HCT116 (cell line): ENCODE measurements at regions not wholly inside any gene's neighbourhood (a gene's known extent, or its start where the extent isn't known, plus 50 kb on each side); places are given as distances from the start of the nearest gene placed in this dataset.

Source experiments
- CEBPB ChIP-seq: IDR thresholded peaks from 2 replicates; pipeline ENCODE4 v1.6.1; 2012; ENCODE audit warnings: low read depth
- ELF1 ChIP-seq: IDR thresholded peaks from 2 replicates; pipeline ENCODE4 v1.6.1; 2012; ENCODE audit warnings: low read depth, borderline replicate concordance
- EZH2 ChIP-seq: fragments of 200-600 bp; sonication (generic); IDR thresholded peaks from 2 replicates; pipeline ENCODE4 v1.6.1; 2017; ENCODE audit warnings: antibody characterized with exemption, mixed run types
- EZH2phosphoT487 ChIP-seq: fragments of 200-600 bp; IDR thresholded peaks from 2 replicates; pipeline ENCODE4 v1.6.1; 2018; ENCODE audit warnings: antibody characterized with exemption, borderline replicate concordance
- POLR2A ChIP-seq: IDR thresholded peaks from 2 replicates; pipeline ENCODE4 v1.7.0; 2011; ENCODE audit warnings: borderline replicate concordance; ENCODE audit not compliant: insufficient read depth, insufficient read length; ENCODE audit errors: extremely low read depth
- RAD21 ChIP-seq: IDR thresholded peaks from 2 replicates; pipeline ENCODE4 v1.6.1; 2012; ENCODE audit warnings: low read depth, mild to moderate bottlenecking
- SIN3A ChIP-seq: IDR thresholded peaks from 2 replicates; pipeline ENCODE4 v1.6.1; 2012; ENCODE audit warnings: low read depth
- SP1 ChIP-seq: IDR thresholded peaks from 2 replicates; pipeline ENCODE4 v1.6.1; 2012; ENCODE audit warnings: low read depth
- SRF ChIP-seq: IDR thresholded peaks from 2 replicates; pipeline ENCODE4 v1.6.1; 2012; ENCODE audit warnings: low read depth
- YY1 ChIP-seq: IDR thresholded peaks from 2 replicates; pipeline ENCODE4 v1.6.1; 2011; ENCODE audit warnings: low read length, low read depth, moderate library complexity, mild to moderate bottlenecking; ENCODE audit not compliant: insufficient replicate concordance; ENCODE audit errors: extremely low read depth
- TF ChIP-seq, protein P1 (sequence below), 3 experiments: fragments of 200-600 bp in 1 of 3; sonication (generic) in 1 of 3; IDR thresholded peaks in 2 of 3; conservative IDR thresholded peaks in 1 of 3; 2 replicates each; pipeline ENCODE4 v1.5.1; 2012 to 2017; ENCODE audit warnings: low read depth in 2 of 3, low read length in 2 of 3, antibody characterized with exemption in 1 of 3, borderline replicate concordance in 1 of 3, control low read depth in 1 of 3, mild to moderate bottlenecking in 1 of 3, mixed read lengths in 1 of 3, mixed run types in 1 of 3, moderate library complexity in 1 of 3; ENCODE audit not compliant: insufficient read depth in 1 of 3
- TF ChIP-seq, protein P2 (sequence below): IDR thresholded peaks from 2 replicates; pipeline ENCODE4 v1.6.1; 2012
- TF ChIP-seq, protein P3 (sequence below): IDR thresholded peaks from 2 replicates; pipeline ENCODE4 v1.6.1; 2012; ENCODE audit warnings: low read depth
- TF ChIP-seq, protein P4 (sequence below): IDR thresholded peaks from 2 replicates; pipeline ENCODE4 v1.6.1; 2011; ENCODE audit warnings: mild to moderate bottlenecking, low read length, moderate library complexity; ENCODE audit not compliant: insufficient replicate concordance; ENCODE audit errors: extremely low read depth

DNA sequence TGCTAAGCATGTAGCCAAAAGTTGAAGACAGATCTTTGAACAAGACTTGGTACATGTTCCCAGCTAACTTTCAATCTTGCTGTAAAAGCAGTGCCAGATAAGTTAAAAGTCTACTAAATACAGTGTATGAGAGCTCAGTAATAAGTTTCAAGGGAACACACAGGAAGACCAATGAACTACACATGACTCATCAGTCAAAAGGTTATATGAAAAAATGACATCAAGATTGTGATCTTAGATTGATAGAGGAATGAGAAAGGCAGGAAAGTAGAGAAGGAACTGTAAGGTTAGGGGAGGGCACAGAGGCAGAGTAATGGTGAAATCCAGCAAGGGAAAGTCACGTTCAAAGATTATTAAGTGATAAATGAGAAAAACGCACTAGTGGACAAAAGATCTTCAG lies 249.9 kb upstream of the FLRT2 start:
- TF ChIP-seq, protein P1, sequence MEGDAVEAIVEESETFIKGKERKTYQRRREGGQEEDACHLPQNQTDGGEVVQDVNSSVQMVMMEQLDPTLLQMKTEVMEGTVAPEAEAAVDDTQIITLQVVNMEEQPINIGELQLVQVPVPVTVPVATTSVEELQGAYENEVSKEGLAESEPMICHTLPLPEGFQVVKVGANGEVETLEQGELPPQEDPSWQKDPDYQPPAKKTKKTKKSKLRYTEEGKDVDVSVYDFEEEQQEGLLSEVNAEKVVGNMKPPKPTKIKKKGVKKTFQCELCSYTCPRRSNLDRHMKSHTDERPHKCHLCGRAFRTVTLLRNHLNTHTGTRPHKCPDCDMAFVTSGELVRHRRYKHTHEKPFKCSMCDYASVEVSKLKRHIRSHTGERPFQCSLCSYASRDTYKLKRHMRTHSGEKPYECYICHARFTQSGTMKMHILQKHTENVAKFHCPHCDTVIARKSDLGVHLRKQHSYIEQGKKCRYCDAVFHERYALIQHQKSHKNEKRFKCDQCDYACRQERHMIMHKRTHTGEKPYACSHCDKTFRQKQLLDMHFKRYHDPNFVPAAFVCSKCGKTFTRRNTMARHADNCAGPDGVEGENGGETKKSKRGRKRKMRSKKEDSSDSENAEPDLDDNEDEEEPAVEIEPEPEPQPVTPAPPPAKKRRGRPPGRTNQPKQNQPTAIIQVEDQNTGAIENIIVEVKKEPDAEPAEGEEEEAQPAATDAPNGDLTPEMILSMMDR (IDR thresholded peaks at IDR 0.05 in 2 of 3, conservative IDR thresholded peaks at IDR 0.05 in 1 of 3; ENCODE audit: borderline replicate concordance in 1 of 3, insufficient read depth in 1 of 3, low read depth in 2 of 3, low read length in 2 of 3) = no peak
- TF ChIP-seq, protein P2, sequence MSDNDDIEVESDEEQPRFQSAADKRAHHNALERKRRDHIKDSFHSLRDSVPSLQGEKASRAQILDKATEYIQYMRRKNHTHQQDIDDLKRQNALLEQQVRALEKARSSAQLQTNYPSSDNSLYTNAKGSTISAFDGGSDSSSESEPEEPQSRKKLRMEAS = no peak
- TF ChIP-seq YY1 (no peak), ELF1 (no peak), SIN3A (no peak), SRF (no peak), EZH2phosphoT487 (no peak), RAD21 (no peak), POLR2A (no peak), CEBPB (no peak), SP1 (no peak), EZH2 (no peak)
- TF ChIP-seq, protein P3, sequence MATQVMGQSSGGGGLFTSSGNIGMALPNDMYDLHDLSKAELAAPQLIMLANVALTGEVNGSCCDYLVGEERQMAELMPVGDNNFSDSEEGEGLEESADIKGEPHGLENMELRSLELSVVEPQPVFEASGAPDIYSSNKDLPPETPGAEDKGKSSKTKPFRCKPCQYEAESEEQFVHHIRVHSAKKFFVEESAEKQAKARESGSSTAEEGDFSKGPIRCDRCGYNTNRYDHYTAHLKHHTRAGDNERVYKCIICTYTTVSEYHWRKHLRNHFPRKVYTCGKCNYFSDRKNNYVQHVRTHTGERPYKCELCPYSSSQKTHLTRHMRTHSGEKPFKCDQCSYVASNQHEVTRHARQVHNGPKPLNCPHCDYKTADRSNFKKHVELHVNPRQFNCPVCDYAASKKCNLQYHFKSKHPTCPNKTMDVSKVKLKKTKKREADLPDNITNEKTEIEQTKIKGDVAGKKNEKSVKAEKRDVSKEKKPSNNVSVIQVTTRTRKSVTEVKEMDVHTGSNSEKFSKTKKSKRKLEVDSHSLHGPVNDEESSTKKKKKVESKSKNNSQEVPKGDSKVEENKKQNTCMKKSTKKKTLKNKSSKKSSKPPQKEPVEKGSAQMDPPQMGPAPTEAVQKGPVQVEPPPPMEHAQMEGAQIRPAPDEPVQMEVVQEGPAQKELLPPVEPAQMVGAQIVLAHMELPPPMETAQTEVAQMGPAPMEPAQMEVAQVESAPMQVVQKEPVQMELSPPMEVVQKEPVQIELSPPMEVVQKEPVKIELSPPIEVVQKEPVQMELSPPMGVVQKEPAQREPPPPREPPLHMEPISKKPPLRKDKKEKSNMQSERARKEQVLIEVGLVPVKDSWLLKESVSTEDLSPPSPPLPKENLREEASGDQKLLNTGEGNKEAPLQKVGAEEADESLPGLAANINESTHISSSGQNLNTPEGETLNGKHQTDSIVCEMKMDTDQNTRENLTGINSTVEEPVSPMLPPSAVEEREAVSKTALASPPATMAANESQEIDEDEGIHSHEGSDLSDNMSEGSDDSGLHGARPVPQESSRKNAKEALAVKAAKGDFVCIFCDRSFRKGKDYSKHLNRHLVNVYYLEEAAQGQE = no peak
- TF ChIP-seq, protein P4, sequence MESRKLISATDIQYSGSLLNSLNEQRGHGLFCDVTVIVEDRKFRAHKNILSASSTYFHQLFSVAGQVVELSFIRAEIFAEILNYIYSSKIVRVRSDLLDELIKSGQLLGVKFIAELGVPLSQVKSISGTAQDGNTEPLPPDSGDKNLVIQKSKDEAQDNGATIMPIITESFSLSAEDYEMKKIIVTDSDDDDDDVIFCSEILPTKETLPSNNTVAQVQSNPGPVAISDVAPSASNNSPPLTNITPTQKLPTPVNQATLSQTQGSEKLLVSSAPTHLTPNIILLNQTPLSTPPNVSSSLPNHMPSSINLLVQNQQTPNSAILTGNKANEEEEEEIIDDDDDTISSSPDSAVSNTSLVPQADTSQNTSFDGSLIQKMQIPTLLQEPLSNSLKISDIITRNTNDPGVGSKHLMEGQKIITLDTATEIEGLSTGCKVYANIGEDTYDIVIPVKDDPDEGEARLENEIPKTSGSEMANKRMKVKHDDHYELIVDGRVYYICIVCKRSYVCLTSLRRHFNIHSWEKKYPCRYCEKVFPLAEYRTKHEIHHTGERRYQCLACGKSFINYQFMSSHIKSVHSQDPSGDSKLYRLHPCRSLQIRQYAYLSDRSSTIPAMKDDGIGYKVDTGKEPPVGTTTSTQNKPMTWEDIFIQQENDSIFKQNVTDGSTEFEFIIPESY = no peak
